ENCODE measurements at regions not wholly inside any gene's neighbourhood (a gene's known extent, or its start where the extent isn't known, plus 50 kb on each side); places are given as distances from the start of the nearest gene placed in this dataset.

DNA sequence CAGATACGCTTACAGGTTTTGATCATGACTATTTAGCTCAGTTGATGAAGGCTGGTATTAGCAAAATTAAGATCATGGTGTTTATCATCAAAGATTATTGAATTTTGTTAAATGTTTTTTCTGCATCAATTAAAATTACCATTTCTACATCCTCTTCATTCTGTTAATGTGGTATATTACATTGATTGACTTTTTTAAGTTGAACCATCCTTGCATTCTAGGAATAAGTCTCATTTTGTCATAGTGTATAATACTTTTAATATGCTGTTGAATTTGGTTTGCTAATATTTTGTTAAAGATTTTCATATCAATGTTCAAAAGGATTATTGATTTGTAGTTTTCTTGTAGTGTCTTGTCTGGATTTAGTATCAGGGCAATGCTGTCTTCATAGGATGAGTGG lies 142.4 kb downstream of the LYPLAL1 start:
- no peak for DNase-seq (ENCODE audit: low read depth)

DNA sequence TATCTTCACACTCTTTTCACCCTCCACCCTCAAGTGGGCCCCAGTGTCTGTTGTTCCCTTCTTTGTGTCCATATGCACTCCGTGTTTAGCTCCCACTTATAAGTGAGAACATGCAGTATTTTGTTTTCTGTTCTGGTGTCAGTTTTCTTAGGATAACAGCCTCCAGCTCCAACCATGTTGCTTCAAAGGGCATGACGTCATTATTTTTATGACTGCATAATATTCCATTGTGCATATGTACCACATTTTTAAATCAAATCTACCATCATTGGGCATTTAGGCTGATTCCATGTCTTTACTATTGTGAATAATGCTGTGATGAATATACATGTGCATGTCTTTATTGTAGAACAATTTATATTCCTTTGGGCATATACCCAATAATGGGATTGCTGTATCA lies 140.3 kb downstream of the LYPLAL1 start:
- DNase-seq (ENCODE audit: low read depth) = no peak

DNA sequence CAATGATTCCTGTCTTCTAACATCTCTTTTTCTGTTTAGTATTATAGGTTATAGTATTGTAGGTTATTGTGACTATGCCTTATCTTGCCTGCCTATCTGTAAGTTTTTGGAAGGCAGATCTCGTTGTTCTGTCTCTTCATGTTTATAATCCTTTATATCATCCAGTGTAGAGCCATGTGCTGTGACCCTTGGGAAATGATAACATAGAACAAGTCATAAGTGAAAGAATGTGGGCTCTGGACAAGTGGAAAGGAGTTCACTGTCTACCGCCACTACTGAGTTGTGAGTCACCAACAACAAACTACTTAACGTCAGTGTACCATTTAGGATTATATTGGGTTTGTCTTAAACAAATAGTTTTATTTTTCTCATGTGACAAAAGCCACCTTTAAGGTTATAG lies 139.3 kb downstream of the LYPLAL1 start:
- DNase-seq (ENCODE audit: low read depth) = no peak

DNA sequence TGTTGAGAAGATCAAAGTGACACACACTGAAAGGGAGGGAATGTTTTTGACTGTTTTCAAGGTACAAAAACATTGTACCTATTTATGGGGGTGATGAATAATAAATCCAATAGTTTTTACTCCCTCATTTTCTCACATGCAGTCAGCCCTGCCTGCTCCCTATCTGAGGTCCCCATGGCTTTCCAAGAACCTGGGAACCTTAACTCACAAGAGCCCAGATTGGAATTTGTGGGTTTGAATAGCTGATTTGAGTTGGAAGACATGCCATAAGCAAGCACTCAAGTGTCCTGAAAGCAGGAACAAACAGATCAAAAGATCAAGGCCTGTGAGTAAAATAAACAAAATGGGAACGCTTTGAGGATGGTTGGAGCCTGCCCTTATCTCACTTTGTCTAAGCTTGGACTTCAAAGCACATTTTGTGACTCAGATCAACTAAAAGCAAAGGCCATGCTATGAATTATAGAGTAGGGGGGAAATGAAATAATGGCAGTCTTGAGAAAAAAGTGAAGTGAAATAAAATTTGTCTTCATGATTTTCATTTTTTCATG lies 136.6 kb downstream of the LYPLAL1 start:
- no peak for DNase-seq (ENCODE audit: low read depth)

DNA sequence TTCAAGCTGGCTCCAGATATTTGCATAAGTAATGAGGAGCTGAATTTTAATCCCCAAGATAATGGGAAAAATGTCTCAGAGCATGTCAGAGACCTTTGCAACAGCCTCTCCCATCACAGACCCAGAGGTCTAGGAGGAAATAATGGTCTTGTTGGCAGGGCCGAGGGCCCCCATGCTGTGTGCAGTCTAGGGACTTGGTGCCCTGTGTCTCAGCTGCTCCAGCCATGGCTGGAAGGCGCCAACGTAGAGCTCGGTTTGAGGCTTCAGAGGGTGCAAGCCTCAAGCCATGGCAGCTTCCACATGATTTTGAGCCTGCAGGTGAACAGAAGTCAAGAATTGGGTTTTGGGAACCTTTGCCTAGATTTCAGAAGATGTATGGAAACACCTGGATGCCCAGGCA lies 134.7 kb downstream of the LYPLAL1 start:
- no peak for DNase-seq (ENCODE audit: low read depth)

DNA sequence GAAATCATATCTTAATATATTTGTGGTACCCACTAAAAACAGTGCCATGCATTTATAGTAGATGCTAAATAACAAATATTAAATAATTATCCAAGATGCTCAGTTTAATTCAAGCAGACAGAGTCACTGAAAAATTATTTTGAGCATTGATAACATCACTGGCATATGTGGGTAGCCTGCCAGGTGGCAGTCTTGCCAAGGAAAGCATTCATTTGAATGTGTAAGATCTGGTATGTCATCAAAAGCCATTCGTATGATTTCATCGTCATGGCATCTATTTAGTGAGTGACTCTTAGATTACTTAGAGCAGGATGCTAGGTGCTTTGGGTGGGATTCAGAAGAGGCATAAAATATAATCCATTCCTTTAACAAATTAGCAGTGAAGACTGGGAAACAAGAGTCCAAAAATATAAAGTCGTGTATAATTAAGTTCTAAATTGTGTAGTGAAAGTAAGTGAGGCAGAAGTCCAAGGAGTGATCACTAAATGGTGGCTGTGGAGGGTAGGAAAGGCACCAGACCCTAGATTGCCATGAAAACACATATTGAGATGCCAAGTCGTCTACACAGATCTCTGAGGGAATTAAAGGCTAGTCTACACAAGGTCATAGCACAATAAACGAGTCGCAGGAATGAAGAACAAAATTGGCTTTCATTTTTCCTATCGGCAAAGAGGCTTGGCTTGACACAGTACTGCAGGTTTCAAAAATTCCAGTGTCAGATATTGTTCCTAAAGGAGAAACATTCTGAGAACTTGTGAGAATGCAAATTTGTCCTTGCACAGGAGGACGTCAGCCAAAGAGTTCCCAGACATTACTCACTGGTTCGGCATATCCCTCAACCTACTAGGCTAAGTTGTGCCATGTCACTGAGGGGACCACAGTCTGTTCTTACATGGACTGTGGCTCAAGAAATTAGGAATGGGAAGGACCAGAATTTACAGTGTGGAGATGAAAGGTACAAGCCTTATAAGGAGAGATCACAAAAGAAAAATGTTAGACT lies 130.8 kb downstream of the LYPLAL1 start:
- DNase-seq (ENCODE audit: low read depth) = no peak

DNA sequence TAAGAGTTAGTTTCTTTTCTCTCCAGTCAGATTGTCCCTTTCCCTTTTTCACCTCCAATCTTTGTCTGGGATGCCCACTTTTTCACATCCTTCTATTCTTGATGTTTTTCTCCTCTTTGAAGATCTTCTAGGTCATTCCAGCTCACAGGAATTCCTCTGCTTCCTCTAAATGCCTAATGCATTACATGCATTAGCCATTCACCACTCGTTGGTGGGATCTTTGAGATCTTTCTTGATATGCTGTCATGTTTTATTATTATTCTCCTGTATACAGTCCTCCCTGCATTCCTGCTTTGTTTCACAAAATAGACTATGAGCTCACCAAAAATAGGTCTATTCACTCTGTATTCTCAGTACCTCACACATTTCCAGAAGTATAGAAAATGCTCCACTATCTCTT lies 129.0 kb downstream of the LYPLAL1 start:
- DNase-seq (ENCODE audit: low read depth) = no peak

DNA sequence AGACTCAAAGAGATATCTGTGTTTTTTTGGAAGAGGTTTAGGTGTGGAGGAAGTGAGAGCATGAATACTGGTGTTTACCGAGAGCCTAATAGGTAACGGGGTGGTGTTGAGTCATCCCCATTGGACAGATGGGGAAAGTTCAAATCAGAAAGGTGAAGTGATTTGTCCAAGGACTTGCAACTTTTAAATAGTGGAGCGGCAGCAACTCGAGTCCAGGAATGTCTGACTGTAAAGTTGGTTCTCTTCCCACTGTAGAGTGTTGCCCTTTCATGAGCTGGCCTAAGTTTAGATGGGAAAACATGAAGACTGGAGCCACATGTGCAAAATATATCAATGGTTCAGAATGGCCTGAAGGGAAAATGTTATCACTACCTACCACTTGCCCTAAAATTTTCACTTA lies 125.7 kb downstream of the LYPLAL1 start:
- no peak for DNase-seq (ENCODE audit: low read depth)

DNA sequence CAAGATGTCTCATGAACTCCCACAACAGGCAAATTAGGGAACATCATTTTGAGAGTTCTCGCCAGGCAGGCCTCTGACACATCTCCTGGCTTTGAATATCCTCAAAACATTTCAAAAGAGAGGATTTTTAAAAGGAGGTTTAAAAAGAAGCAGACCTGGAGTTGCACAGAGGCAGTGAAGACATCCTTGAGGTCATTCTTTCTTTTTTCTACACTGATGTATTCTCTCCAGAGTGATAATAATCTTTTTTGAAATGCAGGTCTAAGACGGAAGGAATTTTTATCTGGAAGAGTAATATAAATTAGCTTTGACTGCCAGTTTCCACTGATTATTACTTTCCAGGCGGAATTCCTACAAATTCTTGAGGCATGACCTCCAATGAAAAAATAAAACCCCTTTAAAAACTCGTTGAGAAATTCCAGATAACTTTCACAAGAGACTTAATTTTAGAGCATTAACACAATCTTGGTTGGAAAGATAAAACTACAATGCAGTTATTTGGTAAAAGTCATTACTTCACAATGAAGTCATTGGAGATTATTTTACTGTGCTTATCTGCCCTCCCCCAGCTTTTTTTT lies 125.0 kb downstream of the LYPLAL1 start:
- DNase-seq (ENCODE audit: low read depth) = no peak

DNA sequence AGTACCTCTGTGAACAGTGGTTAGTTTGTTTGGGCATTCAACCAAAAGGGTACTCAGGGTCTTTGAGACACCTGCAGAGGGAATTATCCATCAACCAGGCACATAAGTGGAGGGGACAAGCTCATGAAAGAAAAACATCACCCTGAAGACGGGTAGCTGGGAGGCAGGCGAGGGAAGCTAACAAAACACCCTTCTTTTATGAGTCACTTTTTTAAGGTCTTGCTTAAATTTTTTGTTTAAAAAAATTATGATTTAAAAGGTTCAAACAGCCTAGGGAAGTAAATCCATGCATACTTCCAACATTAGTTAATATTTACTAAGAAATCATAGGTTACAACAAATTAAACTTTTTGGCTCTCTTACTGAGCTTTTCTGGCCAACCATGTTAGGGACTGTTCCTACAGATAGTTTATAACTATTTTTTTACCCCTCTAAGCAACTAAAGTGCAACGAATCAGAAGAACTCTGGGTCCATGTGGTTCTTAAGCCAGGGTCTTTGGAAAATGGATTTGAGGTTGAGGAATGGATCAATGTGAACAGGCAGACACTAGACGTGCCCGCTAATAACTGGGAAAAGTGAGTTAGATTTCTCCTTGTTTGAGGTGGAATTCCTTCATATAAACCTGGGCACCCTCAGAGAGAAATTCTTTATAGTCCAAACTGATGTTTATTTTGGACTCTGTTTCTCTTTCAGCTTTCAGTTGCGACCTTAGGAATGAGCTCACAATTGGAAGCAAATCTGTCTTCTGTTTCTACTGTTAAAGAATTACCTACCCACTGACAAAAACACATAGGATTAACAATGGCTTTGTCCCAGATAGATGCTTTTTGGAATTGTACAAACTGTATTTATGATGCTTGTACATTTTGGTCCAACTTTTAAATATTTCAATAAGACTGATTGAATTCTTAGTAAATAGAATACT lies 123.0 kb downstream of the LYPLAL1 start:
- no peak for DNase-seq (ENCODE audit: low read depth)

DNA sequence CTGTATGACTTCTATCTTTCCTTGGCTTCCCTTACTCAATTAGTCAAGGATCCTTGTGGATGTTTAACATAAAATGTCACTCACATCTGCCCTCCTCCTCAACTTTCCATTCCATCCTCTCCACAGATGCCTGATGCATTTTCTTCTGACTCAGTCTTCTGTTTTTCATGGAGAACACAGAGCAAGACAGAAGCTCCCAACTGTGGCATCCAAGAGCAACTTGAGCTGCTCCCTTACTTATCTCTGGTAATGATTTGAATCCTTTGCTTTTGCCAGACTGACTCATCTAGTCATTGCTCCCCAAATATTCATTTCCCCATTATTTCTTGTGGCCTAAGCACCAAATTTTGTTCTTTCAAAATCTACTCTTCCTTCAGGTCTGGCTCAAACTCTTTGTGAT lies 120.6 kb downstream of the LYPLAL1 start:
- no peak for DNase-seq (ENCODE audit: low read depth)

DNA sequence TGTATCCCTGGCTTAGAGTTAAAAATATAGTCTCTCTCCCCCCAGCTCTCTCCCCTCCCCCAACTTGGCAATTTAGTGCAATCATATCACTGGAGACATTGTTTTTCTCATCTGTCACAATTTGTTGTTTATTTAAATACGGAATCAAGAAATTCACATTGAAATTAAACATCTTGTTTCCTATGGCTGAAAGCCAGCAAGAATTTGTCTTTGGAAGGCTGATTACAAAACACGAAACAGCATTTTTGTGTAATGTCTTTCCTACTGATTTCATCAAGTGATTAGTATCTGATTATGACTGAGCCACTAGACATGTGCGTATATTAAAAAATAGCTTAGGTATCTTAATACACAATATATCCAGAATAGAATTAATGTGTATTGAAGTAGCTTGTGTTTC lies 119.7 kb downstream of the LYPLAL1 start:
- DNase-seq (ENCODE audit: low read depth) = no peak

DNA sequence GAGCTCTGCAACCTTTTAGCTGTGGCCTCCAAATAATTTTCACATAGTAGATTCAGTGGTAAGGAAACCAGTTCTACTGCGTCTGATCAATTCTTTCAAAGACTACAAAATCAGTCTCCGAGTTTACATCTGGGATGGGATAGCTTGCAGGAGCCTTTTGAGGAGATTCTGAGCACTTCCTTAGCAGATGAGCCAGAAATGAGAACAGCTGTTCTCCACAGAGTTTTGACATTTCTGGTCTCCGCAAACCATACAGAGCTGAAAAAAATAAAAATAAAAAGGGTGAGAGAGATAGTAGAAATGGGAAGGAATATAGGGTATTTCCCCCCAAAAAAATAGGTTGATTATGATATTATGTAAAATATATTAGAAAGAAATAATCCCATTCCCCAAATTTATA lies 119.3 kb downstream of the LYPLAL1 start:
- no peak for DNase-seq (ENCODE audit: low read depth)

DNA sequence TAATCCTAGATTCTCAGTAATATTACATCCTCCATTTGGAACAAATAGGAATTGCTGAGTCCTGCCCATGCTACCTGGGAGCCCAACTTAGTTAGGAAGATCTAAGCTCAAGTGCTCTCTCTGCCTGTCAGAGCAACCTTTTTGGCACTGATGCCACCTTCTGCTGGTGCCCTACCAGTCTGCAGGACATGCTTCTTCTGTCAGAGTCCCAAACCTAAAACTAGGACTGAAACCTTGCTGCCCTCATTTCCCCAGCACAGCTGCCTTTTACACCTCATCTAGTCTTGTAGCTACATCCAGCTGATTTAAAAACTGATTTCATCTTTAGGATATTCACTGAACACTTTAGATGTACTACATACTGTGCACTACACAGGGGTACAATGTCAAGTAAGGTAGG lies 118.7 kb downstream of the LYPLAL1 start:
- no peak for DNase-seq (ENCODE audit: low read depth)

DNA sequence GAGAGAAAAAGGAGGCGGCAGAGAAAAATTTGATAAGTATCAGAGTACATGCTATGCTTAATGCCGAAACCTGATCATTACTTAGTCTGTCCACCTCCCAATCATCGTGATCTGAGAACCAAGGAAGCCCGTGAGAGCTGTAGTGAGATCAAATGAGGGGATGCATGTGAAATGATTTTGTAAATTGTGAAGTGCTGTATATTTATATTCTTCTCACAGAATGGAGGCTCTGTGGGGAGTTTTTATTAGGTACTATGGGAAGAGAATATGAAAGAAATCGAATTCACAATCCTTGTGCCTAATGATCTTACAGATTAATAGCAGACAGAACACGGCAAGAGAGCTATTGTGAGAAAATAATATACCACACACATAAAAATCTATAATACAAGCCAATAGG lies 115.5 kb downstream of the LYPLAL1 start:
- DNase-seq (ENCODE audit: low read depth) = no peak

DNA sequence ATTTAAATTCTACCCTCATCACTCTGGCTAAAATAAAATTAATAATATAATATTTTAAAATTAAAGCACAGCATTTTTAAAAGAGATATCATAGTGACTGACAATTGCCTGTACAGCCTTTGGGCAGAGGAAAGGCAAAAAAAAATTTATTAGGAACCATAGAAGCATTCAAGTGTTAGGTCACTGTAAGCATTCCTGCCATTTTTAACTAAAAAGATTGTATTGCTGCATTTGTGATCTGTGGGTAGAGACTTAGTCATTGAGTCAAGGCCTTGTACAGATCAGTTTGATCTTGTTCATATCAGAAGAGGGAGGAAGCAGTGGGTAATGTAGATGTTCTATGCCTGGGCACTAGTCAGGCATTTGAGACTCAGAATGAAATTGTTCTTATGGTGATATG lies 109.9 kb downstream of the LYPLAL1 start:
- no peak for DNase-seq (ENCODE audit: low read depth)

DNA sequence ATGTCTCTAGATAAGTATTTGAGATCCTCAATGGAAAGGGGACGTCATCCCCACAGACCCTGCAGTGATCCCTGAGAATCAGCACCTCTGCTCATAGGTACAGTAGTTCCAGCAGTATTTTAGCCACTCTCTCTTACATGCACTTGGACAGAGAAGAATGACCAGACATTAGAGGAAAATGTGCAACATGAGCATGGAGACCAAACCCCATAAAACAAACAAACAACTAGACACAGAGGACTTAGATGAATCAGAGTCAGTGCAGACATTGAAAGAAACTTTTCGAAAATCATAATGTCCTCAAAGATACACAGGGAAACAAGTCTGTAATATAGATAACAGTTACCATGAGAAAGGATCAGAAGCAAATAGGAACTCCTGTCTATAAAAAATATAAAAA lies 108.2 kb downstream of the LYPLAL1 start:
- DNase-seq (ENCODE audit: low read depth) = no peak

DNA sequence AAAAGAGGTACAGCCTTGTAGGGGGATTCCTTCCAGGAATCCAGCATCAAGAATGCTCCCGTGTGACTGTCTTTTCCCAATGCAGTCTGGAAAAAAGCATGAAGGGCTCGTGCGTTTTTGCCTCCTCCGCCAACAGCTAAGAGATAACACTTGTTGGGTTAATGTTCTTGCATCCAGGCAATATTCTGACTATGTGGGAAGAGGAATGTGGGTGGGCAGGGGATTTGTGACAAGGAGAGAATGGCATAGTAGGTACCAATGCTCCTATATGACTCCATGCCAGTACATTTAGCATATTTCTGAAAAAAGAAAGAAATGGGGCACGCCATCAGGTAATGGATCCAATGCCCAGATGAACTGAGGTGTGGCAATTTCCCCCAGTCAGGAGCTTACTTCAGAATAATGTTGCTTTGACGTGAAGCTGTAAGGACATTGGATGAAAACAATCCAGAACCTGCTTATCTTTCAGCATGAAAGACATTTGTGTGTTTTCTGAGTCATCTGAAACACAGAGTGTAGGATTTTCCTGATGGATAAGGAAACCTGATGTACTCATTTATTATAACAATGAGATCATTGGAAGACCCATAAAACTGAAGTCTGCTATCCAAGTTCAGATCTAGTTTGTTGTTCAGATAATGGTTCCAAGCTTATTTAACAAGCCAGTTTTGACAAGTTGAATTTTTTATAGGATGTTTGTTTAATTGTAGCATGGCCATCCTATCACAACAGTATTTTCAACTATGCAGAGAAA lies 105.5 kb downstream of the LYPLAL1 start:
- no peak for DNase-seq (ENCODE audit: low read depth)

DNA sequence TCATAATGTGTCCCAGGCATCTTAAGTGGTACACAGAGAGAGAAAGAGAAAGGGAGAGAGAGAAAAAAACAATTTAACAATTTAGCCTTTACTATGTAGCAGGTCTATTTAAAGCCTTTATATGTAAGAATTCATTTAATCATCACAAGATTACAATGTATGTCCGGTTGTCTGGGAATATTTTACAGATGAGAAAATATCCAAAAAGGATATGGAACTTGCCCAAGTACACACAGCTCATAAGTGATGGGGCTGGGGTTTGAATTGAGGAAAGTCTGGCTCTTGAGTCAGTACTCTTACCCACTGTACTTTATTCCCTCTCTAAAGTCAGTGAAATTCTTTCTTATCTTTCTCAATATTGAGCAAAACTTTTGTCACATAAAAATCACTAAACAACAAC lies 104.6 kb downstream of the LYPLAL1 start:
- no peak for DNase-seq (ENCODE audit: low read depth)

DNA sequence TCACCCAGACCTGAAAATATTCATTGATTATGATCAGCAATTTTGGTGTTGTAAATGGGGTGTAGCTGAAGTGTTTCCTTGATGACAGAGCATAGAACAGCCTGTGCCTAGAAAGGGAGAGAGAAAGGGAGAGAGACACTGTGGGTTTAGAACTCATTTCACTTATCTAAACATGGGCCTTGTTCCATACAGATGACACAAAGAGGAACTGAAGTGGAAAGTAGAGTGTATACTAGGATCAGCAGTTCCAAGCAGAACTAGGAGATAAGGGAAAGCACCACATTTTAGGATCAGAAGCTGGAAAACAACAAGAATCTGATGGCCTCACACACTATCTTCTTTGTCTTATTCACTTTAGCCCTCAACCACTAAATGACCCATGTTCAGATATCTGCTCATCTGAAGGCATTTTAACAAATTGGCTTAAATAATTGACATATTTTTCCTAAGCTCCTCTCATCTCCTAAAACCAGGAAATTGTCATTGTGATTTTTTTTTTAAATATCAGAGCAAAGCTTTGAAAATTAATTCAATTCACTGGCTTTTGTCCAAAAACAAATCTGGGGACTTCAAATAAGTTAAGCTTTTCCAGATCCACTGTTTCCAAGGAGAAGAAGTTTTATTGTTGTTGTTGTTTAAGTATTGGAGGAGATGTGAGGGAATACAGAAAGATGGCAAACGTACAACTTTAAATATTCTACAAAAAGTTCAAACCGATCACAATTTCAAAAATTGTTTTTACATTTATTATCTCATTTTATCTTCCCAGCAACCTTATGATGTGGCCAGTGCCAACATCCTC lies 103.8 kb downstream of the LYPLAL1 start:
- DNase-seq (ENCODE audit: low read depth) = no peak
